ENCODE measurements at regions not wholly inside any gene's neighbourhood (a gene's known extent, or its start where the extent isn't known, plus 50 kb on each side); places are given as distances from the start of the nearest gene placed in this dataset.

GRCh38 chr4:101563126-101563525 is 215.8 kb upstream of the PPP3CA start:
- FAIRE-seq, result no peak

- no peak for FAIRE-seq
Observed at GRCh38 chr4:101556842-101557241, 209.5 kb upstream of the PPP3CA start.

- no peak for FAIRE-seq
Observed at GRCh38 chr4:101555341-101555880, 208.1 kb upstream of the PPP3CA start.

- FAIRE-seq, result no peak
Observed at GRCh38 chr4:101540336-101540735, 193.0 kb upstream of the PPP3CA start.

GRCh38 chr4:101528526-101528925 is 181.2 kb upstream of the PPP3CA start:
- FAIRE-seq, result no peak

GRCh38 chr4:101527188-101527587 is 179.9 kb upstream of the PPP3CA start:
- FAIRE-seq, result no peak

GRCh38 chr4:101515566-101515965 is 168.2 kb upstream of the PPP3CA start:
- no peak for FAIRE-seq

- FAIRE-seq, result no peak
Observed at GRCh38 chr4:101515099-101515498, 167.8 kb upstream of the PPP3CA start.

GRCh38 chr4:101512416-101512815 is 165.1 kb upstream of the PPP3CA start:
- no peak for FAIRE-seq

- FAIRE-seq, result no peak
Observed at GRCh38 chr4:101501421-101501820, 154.1 kb upstream of the PPP3CA start.

- no peak for FAIRE-seq
Observed at GRCh38 chr4:101500742-101501141, 153.4 kb upstream of the PPP3CA start.

- no peak for FAIRE-seq
Observed at GRCh38 chr4:101475246-101475645, 127.9 kb upstream of the PPP3CA start.

- FAIRE-seq, result no peak
Observed at GRCh38 chr4:101471201-101471600, 123.9 kb upstream of the PPP3CA start.

- FAIRE-seq, result no peak
Observed at GRCh38 chr4:101464596-101464995, 117.3 kb upstream of the PPP3CA start.

GRCh38 chr4:101458914-101459313 is 111.6 kb upstream of the PPP3CA start:
- FAIRE-seq, result no peak

GRCh38 chr4:101458473-101458872 is 111.1 kb upstream of the PPP3CA start:
- FAIRE-seq, result no peak

- no peak for FAIRE-seq
Observed at GRCh38 chr4:101451086-101451485, 103.8 kb upstream of the PPP3CA start.

GRCh38 chr4:101441446-101441845 is 94.1 kb upstream of the PPP3CA start:
- FAIRE-seq, result no peak

GRCh38 chr4:101439926-101440325 is 92.6 kb upstream of the PPP3CA start:
- FAIRE-seq, result no peak

GRCh38 chr4:101421386-101421785 is 74.1 kb upstream of the PPP3CA start:
- no peak for FAIRE-seq

- FAIRE-seq, result no peak
Observed at GRCh38 chr4:101420661-101421060, 73.3 kb upstream of the PPP3CA start.

GRCh38 chr4:101419336-101420135 is 72.2 kb upstream of the PPP3CA start:
- no peak for FAIRE-seq

- FAIRE-seq, result no peak
Observed at GRCh38 chr4:101418466-101418865, 71.1 kb upstream of the PPP3CA start.

- no peak for FAIRE-seq
Observed at GRCh38 chr4:101418055-101418454, 70.7 kb upstream of the PPP3CA start.

GRCh38 chr4:101417046-101417445 is 69.7 kb upstream of the PPP3CA start:
- FAIRE-seq, result no peak
